Inferior parietal cortex (tissue), 1 donor: ENCODE measurements at regions not wholly inside any gene's neighbourhood (a gene's known extent, or its start where the extent isn't known, plus 50 kb on each side); places are given as distances from the start of the nearest gene placed in this dataset.
"Not testable (repeated sequence)": the region's sequence is repeated elsewhere in the genome, so short reads cannot be mapped to it uniquely, and the experiment has no call there.

Source experiments
- DNase-seq: peaks from one replicate; pipeline ENCODE4 v3.0.0-alpha.2; 2016; ENCODE audit errors: extremely low spot score

GRCh38 chr7:83738291-83738835, 89.4 kb upstream of the SEMA3E start:
- DNase-seq = peak; percentile 8

DNA sequence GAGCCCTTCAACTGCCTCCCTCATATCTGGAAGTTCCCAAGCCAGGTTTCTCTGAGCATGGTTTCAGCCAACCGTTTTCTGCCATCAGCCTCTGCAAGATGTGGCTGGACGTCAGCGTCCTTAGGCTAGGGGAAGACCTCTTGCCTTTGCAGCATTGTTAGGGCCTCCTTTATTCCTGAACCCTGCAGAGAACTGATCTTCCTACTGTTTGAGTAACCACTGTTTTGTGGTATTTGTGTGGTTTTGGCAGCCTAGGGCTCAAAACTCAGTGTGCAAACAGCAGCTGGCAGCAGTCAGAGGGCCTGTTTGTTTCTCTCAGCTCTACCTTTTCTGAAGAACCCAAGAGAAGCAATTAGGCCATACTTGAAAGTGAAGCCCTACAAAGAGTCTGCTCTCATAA, 83.4 kb upstream of the SEMA3E start:
- no peak for DNase-seq

GRCh38 chr7:83731154-83731553, 82.2 kb upstream of the SEMA3E start:
- no peak for DNase-seq

DNA sequence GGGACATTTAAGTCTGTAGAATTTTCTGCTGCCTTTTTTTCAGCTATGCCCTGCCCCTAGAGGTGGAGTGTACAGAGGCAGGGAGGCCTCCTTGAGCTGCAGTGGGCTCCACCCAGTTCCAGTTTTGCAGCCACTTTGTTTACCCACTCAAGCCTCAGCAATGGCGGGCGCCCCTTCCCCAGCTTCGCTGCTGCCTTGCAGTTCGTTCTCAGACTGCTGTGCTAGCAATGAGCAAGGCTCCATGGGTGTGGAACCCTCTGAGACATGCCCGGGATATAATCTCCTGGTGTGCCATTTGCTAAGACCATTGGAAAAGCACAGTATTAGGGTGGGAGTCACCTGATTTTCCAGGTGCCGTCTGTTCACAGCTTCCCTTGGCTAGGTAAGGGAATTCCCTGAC, 68.0 kb upstream of the SEMA3E start:
- not testable (repeated sequence) for DNase-seq

DNA sequence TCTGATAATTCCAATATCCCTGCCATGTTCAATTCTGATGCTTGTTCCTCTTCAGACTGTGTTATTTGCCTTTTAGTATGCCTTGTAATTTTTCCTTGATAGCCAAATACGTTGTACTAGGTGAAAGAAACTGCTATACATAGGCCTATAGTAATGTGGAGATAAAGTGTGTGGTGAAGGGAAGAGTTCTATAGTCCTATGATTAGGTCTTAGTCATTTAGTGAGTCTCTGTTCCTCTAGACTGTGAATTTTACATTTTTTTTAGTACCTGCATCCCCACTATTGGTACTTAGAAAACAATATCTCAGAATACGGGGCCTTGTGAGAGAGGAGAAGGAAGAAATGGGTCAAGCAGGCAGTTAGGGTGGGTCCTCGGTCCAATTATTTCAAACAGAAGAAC, 59.6 kb upstream of the SEMA3E start:
- DNase-seq = no peak

DNA sequence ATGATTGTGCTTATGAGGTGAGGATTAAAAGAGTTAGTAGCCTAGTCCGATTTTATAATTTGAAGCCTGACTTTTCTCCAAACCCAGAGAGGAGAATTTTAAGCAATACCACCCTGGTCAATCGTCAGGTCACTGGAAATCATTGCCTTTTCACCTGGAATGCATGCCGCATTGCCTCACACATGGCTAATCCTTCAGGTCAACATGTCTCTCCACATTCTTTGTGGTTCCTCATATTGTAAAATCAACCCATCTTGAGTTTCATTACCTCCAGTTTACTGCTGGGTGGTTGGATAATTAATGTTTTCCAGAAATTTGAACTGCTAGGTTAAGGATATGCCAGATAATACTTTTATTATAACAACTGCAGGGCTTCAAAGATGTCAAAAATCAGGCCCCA, 55.6 kb upstream of the SEMA3E start:
- DNase-seq = no peak

- DNase-seq = no peak
These were observed 53.5 kb upstream of the SEMA3E start for GRCh38 chr7:83702446-83702845.

DNA sequence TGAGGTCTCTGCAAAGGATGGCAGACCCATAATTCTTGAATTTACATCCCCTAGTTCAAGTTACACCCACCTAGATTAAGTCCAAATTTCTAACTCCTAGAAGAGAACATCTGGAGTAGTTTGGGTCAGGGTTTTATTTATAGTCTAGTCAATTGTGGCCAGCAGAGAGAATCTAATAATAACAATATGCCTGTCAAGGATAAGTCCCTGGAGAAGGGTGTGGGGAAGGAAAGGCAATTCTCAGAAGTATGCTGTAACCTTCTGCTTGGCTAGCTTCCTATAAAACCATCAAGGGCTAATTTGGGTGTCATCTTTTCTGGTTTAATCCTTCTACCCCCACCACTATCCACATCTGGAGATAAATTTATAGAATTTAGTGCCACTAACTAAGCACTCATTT, 52.8 kb upstream of the SEMA3E start:
- DNase-seq = no peak
